HFF-Myc (cell line): ENCODE measurements at regions not wholly inside any gene's neighbourhood (a gene's known extent, or its start where the extent isn't known, plus 50 kb on each side); places are given as distances from the start of the nearest gene placed in this dataset.

Experiments
- DNase-seq: peaks from one replicate; pipeline ENCODE4 v3.0.0-alpha.2; 2011; ENCODE audit warnings: low read depth; ENCODE audit errors: extremely low read depth
- H3K4me3 ChIP-seq: replicated peaks from 2 replicates; pipeline ENCODE4 v1.5.1; 2011; ENCODE audit warnings: low read depth, mild to moderate bottlenecking, control low read depth, low read length
- CTCF ChIP-seq: IDR thresholded peaks from 2 replicates; pipeline ENCODE4 v1.5.1; 2012; ENCODE audit warnings: mild to moderate bottlenecking, low read depth, low read length, control low read depth; ENCODE audit errors: missing control alignments

GRCh38 chr9:126159430-126160060 lies 167.1 kb upstream of the MVB12B start:
- no peak for DNase-seq
- no peak overlapping the region for H3K4me3 ChIP-seq
- no peak for TF ChIP-seq CTCF

- no peak for DNase-seq
- no peak overlapping the region for H3K4me3 ChIP-seq
- TF ChIP-seq CTCF: no peak
Measured at GRCh38 chr9:126160067-126160853, 166.4 kb upstream of the MVB12B start.

- no peak overlapping the region for H3K4me3 ChIP-seq
- DNase-seq: no peak
- no peak for TF ChIP-seq CTCF
Measured at GRCh38 chr9:126160854-126161329, 165.7 kb upstream of the MVB12B start.

GRCh38 chr9:126162611-126163381 lies 163.8 kb upstream of the MVB12B start:
- no peak for TF ChIP-seq CTCF
- no peak for DNase-seq
- no peak overlapping the region for H3K4me3 ChIP-seq

GRCh38 chr9:126164796-126165525 lies 161.7 kb upstream of the MVB12B start:
- DNase-seq: no peak
- no peak for TF ChIP-seq CTCF
- no peak overlapping the region for H3K4me3 ChIP-seq

GRCh38 chr9:126165755-126166154 lies 160.9 kb upstream of the MVB12B start:
- no peak for DNase-seq
- no peak overlapping the region for H3K4me3 ChIP-seq
- no peak for TF ChIP-seq CTCF
